ENCODE measurements at regions not wholly inside any gene's neighbourhood (a gene's known extent, or its start where the extent isn't known, plus 50 kb on each side); places are given as distances from the start of the nearest gene placed in this dataset.

DNA sequence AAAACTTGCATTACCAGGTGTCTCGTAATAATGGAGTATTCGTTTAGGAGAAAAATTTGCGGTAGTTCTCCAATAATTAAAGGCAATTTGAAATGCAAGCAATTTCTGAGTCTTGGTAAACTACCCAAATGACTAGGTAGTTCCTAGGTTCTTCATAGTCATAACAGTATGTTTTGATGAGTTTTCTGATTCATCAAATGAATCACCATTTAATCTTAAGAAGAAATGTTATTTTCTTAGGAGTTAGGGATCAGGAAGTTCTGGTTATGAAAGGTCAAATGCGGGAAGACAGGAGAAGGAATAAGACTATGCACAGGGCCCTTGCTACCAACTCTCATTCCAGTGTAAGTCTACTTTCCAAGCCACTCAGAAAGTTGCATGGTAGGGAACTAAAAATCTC is 221.5 kb upstream of the SOX9 start:
- Mint-ChIP-seq H3K4me3 (no peak overlapping the region), H3K27ac (no peak overlapping the region), H3K9me3 (peaks cover 3% of the 10 kb centered on the region), H3K4me1 (no peaks in the 10 kb centered on the region), H3K27me3 (ENCODE audit: low read depth) (peaks cover 4% of the 10 kb centered on the region), H3K36me3 (no peaks in the 10 kb centered on the region)
- DNase-seq (ENCODE audit: low spot score in 2 of 2, unreplicated experiment in 2 of 2): no peak
- TF ChIP-seq, protein P1, sequence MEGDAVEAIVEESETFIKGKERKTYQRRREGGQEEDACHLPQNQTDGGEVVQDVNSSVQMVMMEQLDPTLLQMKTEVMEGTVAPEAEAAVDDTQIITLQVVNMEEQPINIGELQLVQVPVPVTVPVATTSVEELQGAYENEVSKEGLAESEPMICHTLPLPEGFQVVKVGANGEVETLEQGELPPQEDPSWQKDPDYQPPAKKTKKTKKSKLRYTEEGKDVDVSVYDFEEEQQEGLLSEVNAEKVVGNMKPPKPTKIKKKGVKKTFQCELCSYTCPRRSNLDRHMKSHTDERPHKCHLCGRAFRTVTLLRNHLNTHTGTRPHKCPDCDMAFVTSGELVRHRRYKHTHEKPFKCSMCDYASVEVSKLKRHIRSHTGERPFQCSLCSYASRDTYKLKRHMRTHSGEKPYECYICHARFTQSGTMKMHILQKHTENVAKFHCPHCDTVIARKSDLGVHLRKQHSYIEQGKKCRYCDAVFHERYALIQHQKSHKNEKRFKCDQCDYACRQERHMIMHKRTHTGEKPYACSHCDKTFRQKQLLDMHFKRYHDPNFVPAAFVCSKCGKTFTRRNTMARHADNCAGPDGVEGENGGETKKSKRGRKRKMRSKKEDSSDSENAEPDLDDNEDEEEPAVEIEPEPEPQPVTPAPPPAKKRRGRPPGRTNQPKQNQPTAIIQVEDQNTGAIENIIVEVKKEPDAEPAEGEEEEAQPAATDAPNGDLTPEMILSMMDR (IDR thresholded peaks at IDR 0.05; ENCODE audit: unreplicated experiment): no peak

DNA sequence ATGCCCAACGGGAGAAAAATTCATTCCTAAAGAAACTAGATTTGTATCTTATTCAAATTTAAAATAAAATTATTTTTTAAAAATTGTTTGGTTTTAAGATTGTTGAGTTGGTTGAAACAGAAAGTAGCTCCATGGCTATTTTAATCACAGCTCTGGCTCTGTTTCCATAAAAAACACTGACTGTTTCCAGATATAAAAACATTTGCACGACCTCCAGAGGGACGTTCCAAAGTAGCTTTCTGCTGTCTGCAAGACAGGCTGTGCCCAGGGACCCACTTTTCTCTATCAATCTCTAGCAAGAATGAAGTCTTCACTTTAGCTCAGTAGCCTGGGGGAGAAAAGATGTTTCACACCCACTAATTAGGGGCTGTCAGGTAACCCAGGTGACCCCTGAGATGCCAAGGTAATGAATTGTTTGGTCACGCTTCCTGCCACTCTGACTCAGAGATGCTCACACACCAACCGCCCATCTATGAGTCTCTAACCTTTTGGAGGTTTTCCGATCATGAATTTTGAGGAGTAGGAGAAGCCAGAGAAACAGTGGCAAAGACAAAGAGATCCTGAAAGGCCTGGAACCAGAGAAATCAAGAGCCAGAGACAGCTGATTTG is 220.1 kb upstream of the SOX9 start:
- Mint-ChIP-seq H3K9me3 (peaks cover 7% of the 10 kb centered on the region), H3K27ac (no peak overlapping the region), H3K27me3 (ENCODE audit: low read depth) (peaks cover 4% of the 10 kb centered on the region), H3K36me3 (no peaks in the 10 kb centered on the region), H3K4me1 (no peaks in the 10 kb centered on the region), H3K4me3 (no peak overlapping the region)
- DNase-seq (ENCODE audit: low spot score in 2 of 2, unreplicated experiment in 2 of 2): no peak
- TF ChIP-seq, protein P1 (IDR thresholded peaks at IDR 0.05; ENCODE audit: unreplicated experiment): no peak

DNA sequence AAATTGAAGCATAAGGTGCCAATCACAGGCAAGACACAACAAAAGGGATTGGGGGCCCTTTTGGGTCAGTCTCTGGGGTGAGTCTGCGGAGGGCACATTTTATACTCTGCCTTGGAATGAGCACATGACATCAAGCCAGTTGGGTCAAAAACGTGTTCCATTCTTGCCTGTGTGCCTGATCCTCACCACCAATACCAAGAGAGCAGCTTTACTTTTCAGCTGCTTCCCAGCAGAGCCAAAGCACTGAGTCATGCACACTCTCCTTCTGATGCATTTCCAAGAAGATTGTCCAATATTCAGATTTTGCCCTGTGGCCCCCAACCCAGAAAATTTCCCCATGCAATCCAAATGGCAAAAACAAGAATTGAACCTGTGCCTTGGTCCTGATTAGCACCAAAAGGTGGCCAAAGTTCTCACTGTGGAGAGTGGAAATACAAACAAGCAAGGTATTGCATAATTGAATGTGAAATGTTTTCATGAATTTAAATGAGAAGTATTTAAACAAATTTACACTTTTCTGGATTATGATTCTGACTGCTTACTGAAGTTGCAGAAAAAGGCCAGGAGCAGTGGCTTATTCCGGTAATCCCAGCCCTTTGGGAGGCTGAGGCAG is 217.8 kb upstream of the SOX9 start:
- H3K27ac Mint-ChIP-seq: no peak overlapping the region
- no peak for DNase-seq (ENCODE audit: low spot score in 2 of 2, unreplicated experiment in 2 of 2)
- TF ChIP-seq, protein P1 (IDR thresholded peaks at IDR 0.05; ENCODE audit: unreplicated experiment): no peak
- H3K36me3 Mint-ChIP-seq: no peaks in the 10 kb centered on the region
- H3K27me3 Mint-ChIP-seq (ENCODE audit: low read depth): no peaks in the 10 kb centered on the region
- H3K4me1 Mint-ChIP-seq: no peaks in the 10 kb centered on the region
- H3K4me3 Mint-ChIP-seq: no peak overlapping the region
- peaks cover 7% of the 10 kb centered on the region for H3K9me3 Mint-ChIP-seq

DNA sequence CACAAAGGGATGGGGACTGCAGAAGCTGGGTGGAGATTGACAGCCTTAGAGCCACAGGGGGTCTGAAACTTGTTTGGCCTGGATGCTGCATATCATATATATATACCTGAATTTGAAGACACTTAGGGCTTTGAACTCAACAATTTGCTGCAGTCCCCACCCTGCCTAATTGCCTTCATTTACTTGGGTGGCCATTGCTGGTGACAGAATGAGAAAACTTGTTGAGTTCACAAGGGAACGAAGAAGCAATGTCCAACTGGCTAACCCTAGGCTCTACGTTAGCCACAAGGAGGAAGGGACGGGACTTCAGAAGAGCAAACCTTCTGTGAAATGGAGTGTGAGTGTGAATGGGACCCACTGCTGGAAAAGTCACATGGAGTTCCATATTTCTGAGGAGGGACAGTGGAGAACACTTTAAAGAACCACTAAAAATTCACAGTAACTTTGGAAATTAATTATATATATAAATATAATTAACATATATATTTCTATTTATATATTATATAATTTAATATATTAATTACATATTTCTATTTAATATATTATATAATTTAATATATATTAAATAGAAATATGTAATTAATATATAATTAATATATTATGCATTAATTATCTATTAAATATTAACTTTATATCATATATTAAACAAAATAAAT is 215.3 kb upstream of the SOX9 start:
- no peaks in the 10 kb centered on the region for H3K27me3 Mint-ChIP-seq (ENCODE audit: low read depth)
- H3K4me1 Mint-ChIP-seq: peaks cover 6% of the 10 kb centered on the region
- peaks cover 7% of the 10 kb centered on the region for H3K9me3 Mint-ChIP-seq
- TF ChIP-seq, protein P1 (IDR thresholded peaks at IDR 0.05; ENCODE audit: unreplicated experiment): no peak
- no peaks in the 10 kb centered on the region for H3K36me3 Mint-ChIP-seq
- H3K27ac Mint-ChIP-seq: no peak overlapping the region
- H3K4me3 Mint-ChIP-seq: no peak overlapping the region
- no peak for DNase-seq (ENCODE audit: low spot score in 2 of 2, unreplicated experiment in 2 of 2)

DNA sequence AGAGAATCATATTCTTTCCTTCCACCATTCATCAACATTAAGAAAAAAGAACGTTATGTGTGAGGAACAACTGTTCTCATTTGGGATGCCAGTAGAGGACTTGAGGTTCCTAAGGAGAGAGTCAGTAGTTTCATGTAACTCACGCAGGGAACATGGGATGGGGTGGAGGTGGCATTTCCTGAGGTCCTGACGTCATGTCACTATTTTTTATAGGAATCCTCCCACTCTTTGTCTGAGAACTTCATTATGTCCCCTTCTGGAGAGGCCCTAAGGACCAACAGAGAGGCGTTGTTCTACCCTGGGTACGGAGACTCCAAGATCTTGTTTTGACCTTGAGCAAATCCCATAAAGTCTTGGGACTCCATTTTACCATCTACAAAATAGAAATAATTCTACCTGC is 211.7 kb upstream of the SOX9 start:
- H3K36me3 Mint-ChIP-seq: no peaks in the 10 kb centered on the region
- TF ChIP-seq, protein P1 (IDR thresholded peaks at IDR 0.05; ENCODE audit: unreplicated experiment): no peak
- H3K4me3 Mint-ChIP-seq: no peak overlapping the region
- H3K4me1 Mint-ChIP-seq: peaks cover 6% of the 10 kb centered on the region
- no peak for DNase-seq (ENCODE audit: low spot score in 2 of 2, unreplicated experiment in 2 of 2)
- no peak overlapping the region for H3K27ac Mint-ChIP-seq
- H3K27me3 Mint-ChIP-seq (ENCODE audit: low read depth): no peaks in the 10 kb centered on the region
- H3K9me3 Mint-ChIP-seq: peaks cover 6% of the 10 kb centered on the region
